Forelimb muscle (tissue), 1 donor: ENCODE measurements at regions not wholly inside any gene's neighbourhood (a gene's known extent, or its start where the extent isn't known, plus 50 kb on each side); places are given as distances from the start of the nearest gene placed in this dataset.
"Not testable (repeated sequence)": the region's sequence is repeated elsewhere in the genome, so short reads cannot be mapped to it uniquely, and the experiment has no call there.

Experiments used
- DNase-seq: peaks from one replicate; pipeline ENCODE4 v3.0.0-alpha.2; 2013; ENCODE audit warnings: low read depth

DNA sequence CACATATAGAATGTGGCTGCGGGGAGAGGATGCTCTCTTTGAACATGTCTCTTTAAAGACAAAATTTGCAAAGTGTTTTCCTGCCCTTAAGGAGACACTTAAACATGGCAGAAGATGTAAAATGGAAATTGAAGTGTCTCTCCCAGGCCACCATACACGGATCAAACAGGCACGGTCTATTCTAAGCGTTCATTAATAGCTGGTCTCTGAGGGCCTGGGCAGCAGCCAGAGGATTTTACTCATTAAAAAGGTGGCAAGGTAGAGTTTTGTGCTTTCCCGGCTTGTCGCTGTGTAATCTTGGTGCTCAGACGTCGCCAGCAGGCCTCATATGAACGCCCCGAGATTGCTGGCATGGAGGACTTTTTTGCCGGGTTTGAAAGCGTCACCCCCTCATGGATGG is 205.5 kb downstream of the EMX2 start:
- no peak for DNase-seq

- no peak for DNase-seq
Observed at GRCh38 chr10:117750616-117751015, 208.1 kb downstream of the EMX2 start.

DNA sequence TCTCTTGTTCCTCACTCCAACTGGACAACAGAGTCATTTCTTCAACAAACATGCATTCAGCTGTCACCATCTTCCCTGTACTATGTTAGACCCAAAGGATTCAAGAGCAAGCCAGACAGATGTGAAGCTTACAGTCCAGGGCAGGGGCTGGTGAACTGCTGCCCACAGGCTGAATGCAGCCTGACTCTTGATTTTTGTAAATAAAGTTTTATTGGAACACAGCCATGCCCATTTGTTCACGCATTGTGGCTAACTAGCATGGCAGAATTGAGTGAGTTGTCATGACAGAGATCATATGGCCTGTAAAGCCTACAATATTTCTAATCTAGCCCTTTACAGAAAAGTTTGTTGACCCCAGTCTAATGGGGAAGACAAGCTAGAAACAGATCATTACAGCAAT is 208.7 kb downstream of the EMX2 start:
- no peak for DNase-seq

GRCh38 chr10:117752103-117752502 is 209.6 kb downstream of the EMX2 start:
- DNase-seq = no peak

DNA sequence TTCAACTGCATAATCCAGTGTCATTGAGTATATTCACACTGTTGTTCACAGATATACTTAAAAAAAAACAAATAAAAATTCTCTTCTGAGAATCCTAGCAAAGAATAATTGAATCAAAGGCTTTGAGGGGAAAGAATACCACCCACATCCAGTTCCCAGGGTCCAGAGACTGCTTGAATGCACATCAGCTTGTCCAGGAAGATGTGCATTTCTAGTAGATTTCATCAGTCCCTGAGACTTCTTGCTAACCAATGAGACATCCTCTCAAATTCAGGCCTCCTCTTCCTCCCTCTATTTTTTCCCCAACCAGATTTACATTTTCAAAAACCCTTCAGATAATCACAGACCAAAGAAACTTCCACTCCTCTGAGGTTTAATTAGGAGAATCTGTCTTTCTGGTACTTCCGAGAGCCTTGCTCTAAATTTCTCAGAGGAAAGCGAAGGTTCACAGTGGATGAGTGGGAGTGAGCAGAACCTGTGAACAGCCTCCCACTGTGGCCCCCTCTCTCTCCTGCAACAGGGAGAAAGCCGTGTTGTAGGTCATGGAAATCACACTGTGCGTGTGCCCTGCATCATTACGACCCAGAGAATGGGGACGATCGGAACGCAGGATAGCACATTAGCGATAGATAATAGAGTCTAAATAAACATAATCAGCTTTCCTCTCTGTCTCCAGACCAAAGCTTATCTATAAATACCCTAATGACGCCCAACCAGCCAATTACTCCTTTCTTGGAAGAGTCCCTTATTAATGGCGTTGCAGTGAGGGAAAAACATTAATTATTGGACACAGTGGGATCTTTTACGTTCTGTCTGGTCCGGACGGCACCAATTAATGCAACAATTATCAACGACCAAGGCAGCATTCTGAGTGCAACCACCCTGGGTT is 212.5 kb downstream of the EMX2 start:
- no peak for DNase-seq

DNA sequence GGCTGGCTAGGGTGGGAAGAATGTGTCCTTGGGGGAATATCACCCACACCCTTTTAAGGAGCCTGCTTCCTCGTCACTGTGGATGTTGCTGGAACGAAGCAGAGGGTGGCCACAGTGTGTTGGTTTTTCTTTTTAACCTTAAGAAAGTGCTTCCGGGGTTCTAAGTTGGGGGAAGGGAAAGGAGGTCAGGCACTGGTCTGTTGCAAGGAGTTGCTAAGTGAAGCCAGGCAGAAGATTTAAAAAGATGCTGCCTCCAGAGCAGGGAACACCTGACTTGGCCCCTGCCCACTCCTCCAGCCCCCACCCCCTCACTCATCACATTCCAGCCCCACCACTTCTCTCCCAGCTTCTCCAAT is 213.1 kb downstream of the EMX2 start:
- no peak for DNase-seq

DNA sequence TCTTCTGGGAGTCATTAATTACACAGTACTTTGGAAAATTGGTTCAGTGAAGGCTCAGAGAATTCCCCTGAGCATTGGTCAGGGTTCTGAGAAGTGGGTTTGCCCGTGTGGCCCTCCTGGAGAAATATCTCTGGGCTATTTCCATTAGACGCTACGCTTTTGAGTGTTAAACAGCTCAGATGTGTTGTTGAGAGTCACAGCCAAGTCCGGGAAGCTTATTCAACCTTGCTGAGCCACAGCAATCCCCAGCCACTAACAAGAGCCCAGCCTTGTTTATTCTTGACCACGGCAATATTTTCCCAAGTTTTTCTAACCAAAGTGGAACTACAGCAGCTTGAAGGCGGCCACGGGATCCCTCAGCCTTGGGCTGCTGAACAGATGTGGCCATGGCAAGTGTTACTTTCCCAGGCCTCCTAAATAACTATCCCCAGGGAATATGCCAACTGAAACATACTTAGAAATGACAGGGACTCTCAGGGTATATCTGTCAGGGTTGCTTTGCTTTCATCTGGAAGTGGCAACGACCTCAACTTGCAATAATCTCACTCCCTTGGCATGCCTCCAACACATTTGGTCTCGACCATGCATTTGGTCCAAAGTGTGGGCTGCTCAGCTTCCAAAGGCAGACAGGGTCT is 214.7 kb downstream of the EMX2 start:
- peak; percentile 26 for DNase-seq

DNA sequence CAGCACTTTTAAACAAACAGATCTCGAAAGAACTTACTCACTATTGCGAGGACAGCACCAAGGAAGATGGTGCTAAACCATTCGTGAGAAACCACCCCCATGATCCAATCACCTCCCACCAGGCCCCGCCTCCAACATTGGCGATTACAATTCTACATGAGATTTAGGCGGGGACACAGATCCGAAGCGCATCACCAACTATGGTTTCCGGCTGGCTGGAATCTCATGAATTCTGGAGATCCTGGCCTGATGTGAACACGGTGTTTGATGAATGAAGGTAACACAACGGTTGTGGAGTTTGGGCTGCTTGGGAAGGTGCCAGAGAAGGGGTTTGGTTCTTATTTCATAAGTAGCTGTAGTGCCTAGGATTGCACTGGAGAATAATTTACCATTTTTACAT is 216.7 kb downstream of the EMX2 start:
- no peak for DNase-seq

DNA sequence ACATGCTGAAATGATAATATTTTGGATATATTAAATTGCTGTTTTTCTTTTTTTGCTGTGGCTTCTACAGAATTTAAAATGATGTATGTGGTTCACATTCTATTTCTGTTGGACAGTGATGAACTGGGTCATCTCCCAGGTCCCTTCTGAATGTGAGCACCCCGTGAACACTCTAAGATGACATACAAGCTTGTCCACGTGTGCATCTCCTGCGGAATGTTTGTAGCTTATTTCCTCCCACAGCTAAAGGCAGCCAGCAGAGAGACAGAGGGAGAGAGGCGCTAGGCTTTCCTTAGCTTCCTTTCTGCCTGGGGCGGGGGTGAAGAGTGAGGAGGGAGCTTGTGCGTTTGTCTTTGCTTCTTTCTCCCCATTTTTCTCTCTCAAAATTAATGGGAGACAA is 219.1 kb downstream of the EMX2 start:
- DNase-seq = no peak

DNA sequence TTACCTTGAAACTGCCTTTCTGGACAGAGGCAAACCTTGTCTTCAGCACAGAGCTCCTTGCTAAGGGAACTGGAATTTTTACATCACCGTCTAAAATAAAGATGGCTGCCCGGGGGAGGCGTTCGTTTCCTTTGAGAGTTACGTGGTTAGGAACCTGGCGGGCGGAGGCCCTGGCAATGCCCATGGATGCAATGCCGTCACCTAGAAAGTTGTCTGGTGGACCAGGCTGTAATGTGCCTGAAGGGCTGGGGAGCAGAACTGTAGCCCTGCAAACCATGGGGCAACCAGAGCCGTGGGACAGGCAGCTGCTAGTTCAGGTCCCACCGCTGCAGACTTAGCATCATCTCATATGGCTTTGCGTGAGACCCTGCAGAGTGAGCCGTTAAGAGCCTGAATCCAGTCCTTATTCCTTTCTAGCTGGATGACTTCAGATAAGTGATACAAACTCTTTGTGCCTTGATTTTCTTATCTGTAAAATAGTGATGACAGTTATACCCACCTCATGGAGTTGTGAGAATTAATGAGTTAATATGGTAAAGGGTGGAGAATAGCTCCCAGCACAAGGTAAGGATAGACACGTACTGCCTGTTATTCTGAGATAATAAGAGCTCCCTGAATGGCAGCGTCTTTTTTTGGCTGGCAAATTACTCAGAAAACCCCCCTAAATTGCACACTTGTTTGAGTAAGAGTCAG is 219.7 kb downstream of the EMX2 start:
- DNase-seq = no peak

- no peak for DNase-seq
Observed at GRCh38 chr10:117762819-117763172, 220.2 kb downstream of the EMX2 start.

- DNase-seq = no peak
Observed at GRCh38 chr10:117763528-117763927, 221.0 kb downstream of the EMX2 start.

GRCh38 chr10:117768333-117769042 is 225.9 kb downstream of the EMX2 start:
- DNase-seq = no peak

DNA sequence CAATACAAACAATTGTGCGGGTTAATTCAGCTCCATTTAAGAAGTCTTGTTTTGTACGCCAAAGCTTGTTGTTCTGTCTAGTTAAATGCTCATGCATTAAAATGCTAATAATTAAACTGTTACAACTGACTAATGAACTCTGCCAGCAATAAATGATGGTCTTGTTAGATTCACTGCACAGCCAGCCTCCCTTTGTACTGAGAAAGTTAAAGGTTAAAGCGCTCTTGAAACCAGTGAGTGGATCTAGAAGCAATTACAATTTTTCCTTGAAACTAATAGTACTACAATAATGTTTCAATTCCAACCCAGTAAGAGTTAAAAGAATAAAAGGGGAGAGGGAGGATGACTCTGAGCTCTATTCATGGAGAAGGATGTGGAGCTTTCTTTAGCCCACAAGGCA is 233.0 kb downstream of the EMX2 start:
- DNase-seq = no peak

GRCh38 chr10:117777222-117777621 is 234.7 kb downstream of the EMX2 start:
- DNase-seq = not testable (repeated sequence)

DNA sequence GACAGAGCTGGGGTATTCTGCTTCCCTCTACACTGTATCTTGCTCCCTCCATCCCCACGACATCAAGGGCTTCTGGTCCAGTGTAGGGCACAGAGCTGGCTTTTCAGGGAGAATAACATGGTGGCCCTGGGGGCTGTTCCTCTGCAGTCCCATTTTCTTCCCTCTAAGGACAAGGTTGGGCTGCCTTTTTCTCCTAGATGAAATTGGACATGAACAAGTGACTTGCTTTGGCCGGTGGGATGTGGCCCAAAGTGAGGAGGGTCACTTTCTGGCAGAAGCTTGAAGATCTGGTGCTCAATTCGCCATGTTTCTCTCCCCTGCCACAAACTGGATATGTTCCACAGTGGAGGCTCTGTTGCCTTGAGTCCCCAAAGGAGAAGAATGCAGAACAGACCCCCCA is 235.7 kb downstream of the EMX2 start:
- no peak for DNase-seq

DNA sequence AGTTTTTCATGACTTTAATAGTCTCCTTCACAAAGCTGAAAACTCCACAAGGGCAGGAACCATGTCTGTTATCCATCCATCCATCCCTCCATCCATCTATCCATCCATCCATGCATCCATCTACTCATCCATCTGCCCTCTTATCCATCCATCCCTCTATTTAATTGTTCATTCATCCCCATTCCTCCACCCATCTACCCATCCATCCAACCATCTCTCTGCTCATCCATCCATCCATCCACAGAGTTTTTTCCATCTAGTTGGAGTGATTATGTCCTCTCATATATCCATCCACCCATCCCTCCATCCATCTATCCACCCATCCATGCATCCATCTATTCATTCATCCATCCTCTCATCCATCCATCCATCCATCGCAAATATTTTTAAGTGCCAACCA is 237.9 kb downstream of the EMX2 start:
- DNase-seq = no peak

GRCh38 chr10:117781216-117781831 is 238.8 kb downstream of the EMX2 start:
- DNase-seq = no peak

- DNase-seq = no peak
Observed at GRCh38 chr10:117782276-117782675, 239.7 kb downstream of the EMX2 start.

- DNase-seq = no peak
Observed at GRCh38 chr10:117783698-117784395, 241.3 kb downstream of the EMX2 start.

DNA sequence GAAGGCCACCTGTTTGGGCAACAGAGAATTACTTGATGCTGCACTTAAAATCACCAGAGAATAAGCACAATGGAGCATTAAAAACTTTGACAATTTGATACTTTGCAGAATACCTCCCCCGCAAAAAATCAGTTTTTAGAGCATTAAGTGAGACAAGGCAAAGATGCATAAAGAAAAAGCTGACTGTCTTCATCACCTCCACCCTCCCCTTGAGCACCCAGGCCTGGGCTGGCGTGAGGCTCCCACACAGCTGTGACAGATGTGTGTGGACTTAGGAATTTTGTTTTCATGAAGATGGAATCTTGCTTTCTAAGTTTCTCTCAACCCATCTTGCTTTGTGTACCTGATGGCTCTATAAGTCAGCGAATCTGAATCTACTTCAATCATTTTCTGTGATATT is 242.2 kb downstream of the EMX2 start:
- DNase-seq = no peak
